ENCODE measurements at regions not wholly inside any gene's neighbourhood (a gene's known extent, or its start where the extent isn't known, plus 50 kb on each side); places are given as distances from the start of the nearest gene placed in this dataset.

DNA sequence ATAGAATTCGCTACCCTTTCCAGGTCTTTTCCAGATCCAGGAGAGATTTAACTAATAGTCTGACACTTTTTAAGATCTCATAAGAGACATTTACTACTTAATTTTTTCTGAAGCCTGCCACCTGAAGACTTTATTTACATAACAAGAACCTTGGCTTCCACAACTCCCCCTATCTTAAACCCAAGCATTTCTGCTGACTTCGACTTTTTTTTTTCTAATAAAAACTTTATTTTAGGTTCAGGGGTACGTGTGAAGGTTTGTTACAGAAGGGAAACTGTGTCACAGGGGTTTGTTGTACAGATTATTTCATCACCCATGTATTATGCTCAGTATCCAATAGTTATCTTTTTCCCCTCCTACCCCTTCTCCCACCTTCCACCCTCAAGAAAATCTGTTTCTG lies 64.9 kb upstream of the OR14J1 start:
- TF ChIP-seq POLR2A (IDR thresholded peaks at IDR 0.05; ENCODE audit: low read length) (no peak), GATA1 (IDR thresholded peaks at IDR 0.05; ENCODE audit: low read depth, low read length) (no peak)
